WI38 (cell line): ENCODE measurements at regions not wholly inside any gene's neighbourhood (a gene's known extent, or its start where the extent isn't known, plus 50 kb on each side); places are given as distances from the start of the nearest gene placed in this dataset.

Experiments
- H3K4me3 ChIP-seq: 2 replicates; pipeline ENCODE4 v1.5.1; 2011; ENCODE audit warnings: low read depth, mild to moderate bottlenecking, control low read depth, low read length
- CTCF ChIP-seq: IDR thresholded peaks from 2 replicates; pipeline ENCODE4 v1.5.1; 2012; ENCODE audit warnings: low read depth, mild to moderate bottlenecking, control low read depth, low read length

GRCh38 chr2:207244971-207245925 is 79.5 kb upstream of the KLF7 start:
- no peak overlapping the region for H3K4me3 ChIP-seq
- TF ChIP-seq CTCF: no peak

- no peak overlapping the region for H3K4me3 ChIP-seq
- no peak for TF ChIP-seq CTCF
These were observed 83.1 kb upstream of the KLF7 start for GRCh38 chr2:207248702-207249377.

- TF ChIP-seq CTCF: no peak
These were observed 85.3 kb upstream of the KLF7 start for GRCh38 chr2:207251022-207251421.

GRCh38 chr2:207251573-207252192 is 85.9 kb upstream of the KLF7 start:
- no peak overlapping the region for H3K4me3 ChIP-seq
- no peak for TF ChIP-seq CTCF

More at GRCh38 chr2:207251022-207251421, 85.3 kb upstream of the KLF7 start:
- no peak overlapping the region for H3K4me3 ChIP-seq

GRCh38 chr2:207252416-207252815 is 86.7 kb upstream of the KLF7 start:
- H3K4me3 ChIP-seq: no peak overlapping the region
- no peak for TF ChIP-seq CTCF

GRCh38 chr2:207252979-207253645 is 87.4 kb upstream of the KLF7 start:
- no peak for TF ChIP-seq CTCF
- no peak overlapping the region for H3K4me3 ChIP-seq
